Activated CD4-positive, alpha-beta T cell treated with anti-CD3 and anti-CD28 coated beads, Interleukin-2, amount 50 U/mL, for 48 hours (primary cell): ENCODE measurements at regions not wholly inside any gene's neighbourhood (a gene's known extent, or its start where the extent isn't known, plus 50 kb on each side); places are given as distances from the start of the nearest gene placed in this dataset.

Experiments used
- DNase-seq, 2 experiments: peaks; one replicate each; pipeline ENCODE4 v3.0.0-alpha.2; 2020

DNA sequence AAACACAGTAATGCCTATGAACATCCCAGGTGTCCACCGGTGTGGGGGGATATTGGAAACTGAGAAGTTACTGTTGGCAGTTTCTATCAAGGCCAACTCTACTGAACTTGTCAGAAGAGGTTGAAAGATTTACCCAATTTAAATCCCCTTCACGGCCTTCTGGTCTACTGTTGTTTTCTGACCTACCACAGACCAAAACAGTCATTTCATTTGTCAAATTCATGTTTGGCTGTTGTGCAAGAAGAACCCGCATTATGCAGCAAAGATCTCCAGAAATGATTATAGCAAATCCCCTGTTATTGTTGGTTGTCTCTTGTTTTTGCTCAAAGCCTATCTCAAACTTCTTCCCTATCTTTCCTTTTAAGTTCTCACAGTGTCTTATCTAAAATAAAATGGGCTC lies 73.1 kb upstream of the MAF start:
- DNase-seq, result no peak

DNA sequence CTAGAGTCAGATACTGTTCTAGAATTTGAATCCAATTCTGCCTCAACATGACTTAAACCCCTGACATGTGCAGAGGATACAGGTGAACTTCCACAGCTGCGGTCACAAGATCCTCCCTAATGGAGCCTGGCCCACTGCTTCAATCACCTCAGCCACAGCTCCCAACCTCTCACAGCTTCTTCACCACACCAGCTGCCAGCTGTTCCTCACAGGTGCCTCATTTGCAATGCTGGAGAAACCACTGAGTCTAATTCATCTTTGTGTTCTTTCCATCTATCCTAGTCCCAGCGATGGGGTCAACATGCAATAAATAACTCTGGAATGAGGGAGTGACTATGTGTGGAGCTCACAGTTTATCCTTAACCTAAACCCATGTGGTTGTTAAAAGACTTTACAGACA lies 72.0 kb upstream of the MAF start:
- DNase-seq, result no peak

DNA sequence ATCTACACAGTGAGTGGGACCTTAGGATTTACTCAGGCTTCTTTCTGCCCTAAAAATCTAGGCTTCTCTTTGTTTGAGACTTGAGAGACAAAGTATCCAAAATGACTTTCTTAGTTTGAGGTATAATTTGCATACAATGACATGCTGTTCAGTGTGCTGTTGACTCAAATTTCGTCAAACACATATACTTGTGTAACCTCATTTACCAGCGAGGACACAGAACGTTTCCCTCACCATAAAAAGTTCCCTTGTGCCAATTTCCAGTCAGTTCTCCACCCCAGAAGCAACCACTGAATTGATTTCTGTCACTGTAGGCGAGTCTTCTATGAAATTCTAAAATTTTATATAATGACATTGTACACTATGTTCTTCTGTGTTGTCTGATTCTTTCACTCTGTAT lies 68.0 kb upstream of the MAF start:
- DNase-seq, result no peak

DNA sequence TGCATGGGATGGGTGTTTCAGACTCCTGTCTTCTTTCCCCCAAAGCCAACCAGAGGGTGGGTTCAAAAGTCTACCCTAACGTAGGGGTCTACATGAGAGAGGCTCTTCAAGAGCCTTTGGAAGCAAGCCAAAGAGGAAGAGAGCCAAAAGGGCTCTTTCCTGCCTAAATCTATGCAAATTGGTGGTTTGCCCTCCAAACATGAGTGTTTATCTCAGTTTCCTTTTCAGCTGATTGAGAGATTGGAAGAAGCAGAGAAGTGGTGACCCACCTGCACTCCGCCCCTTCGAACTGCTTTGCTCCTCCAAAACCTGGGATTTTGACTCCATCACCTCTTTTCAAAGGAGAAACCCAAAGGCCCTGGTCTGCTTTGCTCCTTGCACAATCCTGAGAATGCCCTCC lies 65.4 kb upstream of the MAF start:
- DNase-seq, result no peak

DNA sequence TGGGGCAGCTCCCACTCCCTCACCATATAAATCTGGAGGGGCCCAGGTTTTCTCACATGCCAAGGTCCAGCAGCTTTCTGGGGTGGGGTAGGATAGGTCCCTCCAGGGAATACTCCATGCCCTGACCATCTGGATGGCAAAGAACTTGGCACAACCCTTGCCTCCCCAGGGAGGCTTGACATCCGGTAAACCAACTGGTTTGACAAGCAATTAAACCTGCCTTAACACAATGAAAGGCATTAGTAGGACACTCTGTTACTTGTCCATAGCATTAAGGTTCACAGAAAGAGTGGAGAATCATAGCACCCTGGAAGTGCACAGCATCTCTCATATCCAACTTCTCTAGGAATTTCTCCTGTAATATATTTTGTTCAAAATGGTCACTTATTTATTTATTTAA lies 63.9 kb upstream of the MAF start:
- DNase-seq, result no peak

DNA sequence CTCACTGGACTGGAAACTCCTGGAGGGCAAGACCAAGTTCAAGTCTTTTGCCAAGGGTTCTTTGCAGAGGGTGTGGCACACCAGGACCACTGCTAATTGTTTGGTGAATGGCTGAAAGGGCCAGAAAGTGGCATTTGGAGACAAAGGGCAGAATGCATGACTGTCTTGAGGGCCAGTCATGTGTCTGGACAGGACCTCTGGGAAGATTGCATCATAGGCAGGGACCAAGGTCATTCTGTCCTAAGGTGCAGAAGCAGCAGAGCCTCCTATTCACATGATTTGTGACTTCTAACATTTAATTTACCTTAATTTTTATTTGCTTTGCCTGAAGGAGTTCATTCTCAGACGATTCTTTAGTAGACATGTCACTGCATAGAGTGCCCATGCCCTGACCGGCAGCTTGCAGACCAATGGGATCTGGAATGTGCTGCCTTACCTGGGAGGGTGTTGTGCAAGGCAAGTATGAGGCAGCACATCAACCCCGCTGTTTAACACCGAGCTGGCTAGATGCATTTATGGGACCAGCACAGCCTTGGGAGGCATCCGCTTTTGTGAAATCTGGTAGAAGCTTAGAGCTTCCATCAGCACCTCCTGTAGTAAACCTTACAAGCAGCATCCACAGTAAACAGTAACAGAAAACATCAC lies 62.3 kb upstream of the MAF start:
- DNase-seq, result no peak

DNA sequence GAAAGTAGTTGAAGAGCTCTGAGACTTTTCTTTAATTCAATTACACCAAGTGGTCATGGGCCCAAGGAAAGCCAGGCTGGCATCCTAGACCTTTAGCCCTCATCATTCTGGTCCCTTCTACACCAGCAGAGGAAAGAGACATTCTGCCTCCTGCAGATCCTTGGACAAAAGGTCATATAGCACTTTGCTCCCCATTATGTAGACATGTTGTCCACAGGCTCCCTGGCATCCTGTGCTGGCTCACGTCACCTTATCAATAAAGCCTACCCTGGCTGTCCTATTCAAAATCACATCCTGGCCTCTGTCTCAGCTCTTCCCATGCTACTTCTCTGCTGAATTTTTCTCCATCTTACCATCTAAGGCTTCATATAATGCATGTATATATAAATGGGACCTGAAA lies 61.6 kb upstream of the MAF start:
- no peak for DNase-seq

DNA sequence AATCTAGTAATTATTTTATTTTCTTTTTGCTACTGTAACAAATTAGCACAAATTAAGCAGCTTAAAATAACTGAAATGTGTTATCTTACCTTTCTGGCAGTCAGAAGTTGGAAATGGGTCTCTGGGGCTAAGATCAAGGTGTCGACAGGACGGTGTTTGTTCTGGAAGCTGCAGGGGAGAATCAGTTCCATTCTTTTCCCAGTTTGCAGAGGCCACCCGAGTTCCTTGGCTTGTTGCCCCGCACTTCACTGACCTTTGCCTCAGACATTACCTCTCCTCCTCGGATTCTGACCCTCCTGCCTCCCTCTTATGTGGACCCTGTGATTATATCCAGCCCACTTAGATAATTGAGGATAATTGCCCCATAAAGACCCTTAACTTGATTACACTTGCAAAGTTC lies 61.0 kb upstream of the MAF start:
- DNase-seq, result no peak

DNA sequence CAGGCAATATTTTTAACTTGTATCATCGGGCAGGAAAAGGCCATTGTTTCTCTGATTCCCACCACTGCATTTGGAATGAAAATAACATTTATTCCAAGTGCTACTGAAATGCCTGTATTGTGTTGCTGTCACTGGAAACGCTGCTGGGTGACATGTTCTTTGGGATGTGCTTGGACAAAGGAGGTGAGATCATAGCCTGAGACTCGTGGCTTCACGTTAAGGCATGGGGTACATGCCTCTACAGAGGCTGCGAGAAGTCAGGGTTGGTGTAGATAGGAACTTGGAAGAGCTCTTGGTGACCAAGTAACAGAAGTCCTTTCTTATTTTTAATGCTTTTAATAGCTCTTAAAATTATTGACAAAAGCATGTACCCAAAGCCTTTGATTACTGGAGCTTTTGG lies 58.8 kb upstream of the MAF start:
- no peak for DNase-seq

DNA sequence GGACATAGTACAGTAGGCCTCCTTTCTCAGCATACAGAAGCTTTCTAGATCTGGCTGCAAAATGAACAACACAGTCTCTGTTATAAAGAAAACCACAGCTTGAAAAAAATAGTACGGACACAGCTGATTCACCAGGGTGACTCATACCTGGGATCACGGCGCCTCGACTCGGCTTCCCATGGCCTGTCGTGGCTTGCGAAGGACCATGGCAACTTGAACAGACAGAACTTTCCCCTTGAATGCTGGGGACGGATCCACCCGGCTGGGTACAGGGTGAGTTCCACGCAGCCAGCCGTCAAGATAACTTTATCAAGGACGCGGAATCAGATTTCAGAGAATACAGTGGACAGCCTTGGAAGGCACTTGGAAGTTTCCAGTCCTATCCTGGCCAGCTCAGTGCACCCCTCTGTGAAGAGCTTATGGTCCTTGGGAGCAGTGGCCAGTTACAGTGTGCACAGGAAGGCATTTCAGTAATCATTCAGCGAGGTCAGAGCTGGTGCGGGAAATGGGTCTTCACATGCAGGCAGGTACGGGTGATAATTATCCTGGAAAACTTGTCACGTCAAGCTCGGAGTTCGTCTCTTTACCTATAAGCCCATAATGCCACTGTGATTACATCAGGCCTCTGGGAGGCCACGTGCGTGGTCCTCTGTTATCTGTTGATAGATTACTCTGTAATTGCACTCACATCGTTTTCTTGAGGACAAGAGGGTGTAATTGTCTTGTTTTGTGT lies 57.9 kb upstream of the MAF start:
- DNase-seq, result peak; percentile 13 to 18

DNA sequence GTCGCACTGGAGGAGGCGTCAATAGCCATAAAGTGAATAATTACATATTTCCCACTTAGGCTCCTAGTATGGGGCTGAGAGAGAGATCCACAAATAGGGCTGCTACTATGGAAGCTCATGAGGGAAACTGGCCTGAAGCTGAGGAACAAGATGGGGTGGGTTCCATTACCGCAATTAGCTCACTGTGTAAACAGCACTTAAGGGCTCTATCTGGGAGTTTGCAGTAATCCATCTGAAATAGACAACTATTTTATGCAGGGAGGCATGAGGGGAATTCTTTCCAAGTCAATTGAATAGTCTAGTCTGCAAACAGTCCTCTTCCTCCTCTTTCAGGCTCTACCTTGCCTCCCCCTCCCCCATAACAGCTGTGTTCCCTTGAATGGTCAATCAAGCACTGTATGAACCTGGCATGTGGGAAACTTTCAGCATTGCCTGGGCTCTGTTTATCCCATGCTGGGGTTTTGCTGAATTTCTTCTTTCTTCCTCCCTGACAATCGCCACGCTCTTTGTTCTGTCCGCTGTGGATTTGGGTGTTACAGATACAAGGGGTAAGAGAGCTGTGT lies 56.1 kb upstream of the MAF start:
- DNase-seq, result no peak

DNA sequence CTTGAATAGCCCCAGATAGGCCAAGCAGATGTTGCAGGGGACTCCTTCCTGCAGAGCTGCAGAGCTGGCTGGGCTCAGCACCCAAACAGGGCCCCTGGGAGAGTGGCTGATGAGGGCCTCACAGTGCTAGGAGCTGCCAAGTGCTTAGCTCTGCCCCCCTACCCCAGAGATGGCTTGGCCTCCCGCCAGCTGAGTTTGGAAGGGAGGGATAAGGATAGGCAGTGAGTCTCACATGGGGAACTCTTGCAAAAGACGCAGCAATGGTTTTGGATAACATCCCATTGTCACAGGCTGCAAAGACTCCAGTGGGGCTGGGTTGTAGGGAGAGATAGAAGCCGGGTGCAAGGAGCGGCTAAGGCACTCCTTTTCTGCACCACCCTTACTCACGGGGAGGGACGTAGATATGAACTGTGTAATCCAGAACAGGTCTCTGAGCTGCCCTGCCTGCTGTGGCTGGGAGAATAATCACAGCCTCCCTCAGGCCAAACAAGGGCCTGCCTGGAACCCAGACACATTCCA lies 52.9 kb upstream of the MAF start:
- no peak for DNase-seq

DNA sequence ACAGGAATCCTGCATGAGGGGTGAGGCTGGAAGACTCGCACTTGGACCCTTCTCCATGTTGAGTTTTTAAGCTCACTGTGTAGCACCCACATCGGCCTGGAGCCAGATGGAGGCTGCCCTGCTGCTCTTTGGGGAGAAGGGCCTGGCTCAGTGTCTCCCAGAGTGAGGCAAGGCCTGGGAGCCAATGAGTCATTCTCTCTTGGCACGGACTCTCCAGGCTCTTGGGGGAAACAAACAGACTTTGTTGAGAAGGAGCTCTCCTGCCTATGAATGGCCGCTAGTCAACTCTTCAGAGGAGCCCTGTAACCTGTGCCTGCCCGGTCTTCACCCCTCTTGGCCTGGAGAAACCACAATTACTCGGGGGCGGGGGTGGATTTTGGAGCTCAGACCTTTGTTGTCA lies 50.8 kb upstream of the MAF start:
- no peak for DNase-seq
